HG03025 (cell line): ENCODE measurements at regions not wholly inside any gene's neighbourhood (a gene's known extent, or its start where the extent isn't known, plus 50 kb on each side); places are given as distances from the start of the nearest gene placed in this dataset.
"Not testable (repeated sequence)": the region's sequence is repeated elsewhere in the genome, so short reads cannot be mapped to it uniquely, and the experiment has no call there.

Source experiments
- ATAC-seq: cut with Tn5 transposase; IDR thresholded peaks from one replicate; pipeline ENCODE4 v1.9.1; 2021; ENCODE audit warnings: mild to moderate bottlenecking, moderate library complexity; ENCODE audit not compliant: unreplicated experiment, low FRiP score

- no peak for ATAC-seq
Measured at GRCh38 chr4:106869551-106869950, 166.6 kb downstream of the DKK2 start.

GRCh38 chr4:106868381-106869035, 167.6 kb downstream of the DKK2 start:
- no peak for ATAC-seq

DNA sequence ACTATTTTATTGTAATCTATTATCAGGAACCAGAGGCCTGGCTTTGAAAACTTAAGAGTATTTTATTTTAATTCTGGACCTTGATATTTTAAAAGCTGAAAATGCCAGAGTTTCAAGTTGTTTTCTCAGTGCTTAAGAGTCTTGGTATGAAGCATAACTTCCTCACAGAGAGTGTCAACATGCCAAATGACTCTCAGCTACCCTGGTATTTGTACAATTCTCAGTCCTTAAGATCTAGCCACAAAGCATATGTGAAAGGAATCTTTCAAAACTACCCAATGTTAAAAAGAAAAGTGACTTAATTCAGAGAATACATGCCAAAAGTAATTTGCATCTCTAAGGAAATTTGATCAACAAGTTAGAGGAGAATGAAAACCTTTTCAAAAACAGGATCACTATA, 171.9 kb downstream of the DKK2 start:
- no peak for ATAC-seq

DNA sequence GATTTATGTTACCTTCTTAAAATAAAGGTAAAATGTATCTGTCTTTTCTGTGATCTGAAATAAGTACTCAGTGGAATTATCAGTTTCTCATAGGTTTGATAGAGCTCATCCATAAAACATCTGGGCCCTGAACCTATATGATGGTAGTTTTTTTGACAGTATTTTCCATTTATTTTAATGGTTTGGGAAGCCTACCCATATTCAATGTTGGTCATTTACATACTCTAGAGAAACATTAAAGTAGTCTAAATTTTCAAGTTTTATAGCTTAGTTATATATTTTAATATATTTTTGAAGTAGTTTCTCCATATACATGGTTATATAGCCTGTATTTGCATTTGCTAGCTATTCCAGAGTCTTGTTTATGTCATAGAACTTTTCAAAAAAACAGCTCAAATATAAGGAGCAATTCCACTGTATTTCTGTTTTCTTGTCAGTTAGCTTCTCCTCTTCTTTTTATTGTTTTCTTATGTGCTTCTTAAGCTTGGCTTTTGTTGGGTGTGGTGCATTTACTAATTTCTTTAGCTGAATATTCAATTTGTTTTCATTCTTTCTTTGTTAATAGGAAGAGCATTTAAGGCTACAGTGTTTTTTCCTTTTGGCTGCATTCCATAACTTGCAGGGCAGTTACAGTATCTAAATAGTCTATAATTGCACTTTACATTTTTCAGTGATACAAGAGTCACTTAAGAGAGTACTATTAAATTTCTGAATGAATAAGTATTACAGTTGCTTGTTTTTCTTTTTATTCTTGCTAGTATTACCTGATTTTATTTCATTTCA, 181.4 kb downstream of the DKK2 start:
- ATAC-seq, result no peak

DNA sequence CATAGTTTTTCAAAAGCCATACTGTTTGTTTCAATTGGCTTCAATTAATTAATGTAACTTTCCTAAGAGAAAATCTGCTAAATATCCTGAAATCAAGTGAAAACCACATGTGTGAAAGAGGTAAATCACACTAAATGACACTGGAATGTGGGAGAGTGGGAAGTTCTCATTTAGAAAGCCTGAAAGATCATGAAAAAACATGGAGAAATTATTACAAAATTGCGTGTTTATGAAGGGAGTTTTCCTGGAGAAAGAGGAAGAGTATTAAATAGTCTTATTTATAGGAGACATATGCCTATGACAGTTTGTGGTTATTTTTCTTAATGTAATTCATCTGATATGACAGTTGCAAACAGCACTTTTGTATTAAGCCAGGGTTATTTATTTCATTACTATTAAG, 183.7 kb downstream of the DKK2 start:
- ATAC-seq, result no peak

- ATAC-seq, result no peak
Measured at GRCh38 chr4:106851726-106852125, 184.4 kb downstream of the DKK2 start.

DNA sequence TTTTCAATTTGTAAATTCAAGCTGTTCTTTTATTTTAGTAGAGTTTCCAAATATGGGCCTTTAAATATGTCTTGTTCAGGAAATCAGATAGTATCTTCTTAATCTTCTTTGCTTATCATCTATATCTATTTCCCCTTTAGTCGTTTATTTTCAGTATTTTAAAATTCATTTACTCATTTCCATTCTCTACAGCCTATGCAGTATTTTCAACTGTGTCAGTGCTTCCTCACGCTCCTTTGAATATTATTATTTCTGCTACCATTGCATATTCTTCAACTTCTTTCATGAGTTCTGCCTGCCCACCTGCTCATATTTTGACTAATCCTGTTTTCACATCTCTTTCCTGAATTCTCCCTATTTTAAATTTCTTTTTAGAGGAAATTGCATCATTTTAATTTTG, 185.4 kb downstream of the DKK2 start:
- no peak for ATAC-seq

GRCh38 chr4:106835919-106836318, 200.2 kb downstream of the DKK2 start:
- no peak for ATAC-seq

- peak; percentile 71 for ATAC-seq
Measured at GRCh38 chr4:106830879-106831278, 205.2 kb downstream of the DKK2 start.

GRCh38 chr4:106818764-106819163, 217.3 kb downstream of the DKK2 start:
- no peak for ATAC-seq

GRCh38 chr4:106816496-106816895, 219.6 kb downstream of the DKK2 start:
- ATAC-seq, result no peak

DNA sequence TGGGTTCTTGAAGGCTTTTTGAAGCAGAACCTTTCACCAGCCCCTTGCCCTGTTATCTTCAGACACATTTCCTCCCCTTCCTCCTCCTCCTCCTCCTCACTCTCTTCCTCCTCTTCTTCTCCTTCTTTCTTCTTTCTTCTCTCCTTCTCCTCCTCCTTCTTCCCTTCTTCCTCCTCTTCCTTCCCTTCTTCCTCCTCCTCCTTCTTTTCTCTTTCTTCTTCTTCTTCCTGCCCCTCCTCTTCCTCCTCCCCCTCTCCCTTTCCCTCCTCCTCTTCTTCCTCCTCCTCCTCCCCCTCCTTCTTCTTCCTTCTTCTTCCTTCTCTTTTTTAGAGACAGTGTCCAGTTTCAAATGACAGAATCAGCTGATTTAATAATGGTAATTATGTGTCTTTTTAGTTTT, 226.0 kb downstream of the DKK2 start:
- ATAC-seq, result no peak

- ATAC-seq, result no peak
Measured at GRCh38 chr4:106809076-106809475, 227.0 kb downstream of the DKK2 start.

GRCh38 chr4:106806158-106806797, 229.8 kb downstream of the DKK2 start:
- no peak for ATAC-seq

- no peak for ATAC-seq
Measured at GRCh38 chr4:106803083-106803482, 233.0 kb downstream of the DKK2 start.

GRCh38 chr4:106801386-106801785, 234.7 kb downstream of the DKK2 start:
- no peak for ATAC-seq

DNA sequence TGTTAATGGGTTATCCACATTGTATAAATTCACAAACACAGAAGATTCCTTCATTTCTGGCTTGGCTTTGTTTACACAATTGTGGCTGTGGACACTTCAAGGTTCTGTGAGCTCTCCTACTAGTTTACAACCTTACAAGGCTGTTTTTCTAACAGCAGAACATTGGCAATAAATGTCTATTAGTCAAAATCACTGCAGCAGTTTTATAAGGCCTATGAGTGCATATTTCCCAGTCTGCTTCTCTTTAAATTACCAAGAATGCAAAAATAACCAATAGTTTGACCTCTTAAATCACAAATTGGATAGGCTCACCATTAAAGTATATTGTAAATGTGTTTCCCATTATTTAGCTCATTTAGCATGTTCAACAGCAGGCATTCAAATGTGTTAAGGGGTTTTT, 239.2 kb downstream of the DKK2 start:
- ATAC-seq, result no peak

- no peak for ATAC-seq
Measured at GRCh38 chr4:106795326-106795725, 240.8 kb downstream of the DKK2 start.

- no peak for ATAC-seq
Measured at GRCh38 chr4:106793933-106794332, 242.2 kb downstream of the DKK2 start.

DNA sequence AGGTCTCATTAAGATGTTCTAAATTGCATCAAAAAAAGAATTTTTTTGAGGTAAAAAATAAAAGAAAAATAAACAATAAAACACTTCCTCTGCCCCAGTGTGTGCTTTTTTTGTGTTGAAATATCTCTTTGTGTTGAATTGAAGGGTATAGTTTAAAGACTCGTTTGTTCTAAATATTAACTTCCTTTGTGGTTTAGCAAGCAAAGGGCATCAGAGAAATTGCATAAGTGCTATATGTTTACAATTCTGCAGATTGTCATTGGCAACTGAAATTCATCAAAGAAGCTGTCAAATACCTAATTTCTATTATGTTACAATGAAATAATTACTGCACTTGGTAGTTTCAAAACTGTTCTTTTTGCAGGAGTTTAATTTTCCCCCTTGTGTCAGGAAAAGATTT, 260.5 kb downstream of the DKK2 start:
- no peak for ATAC-seq

DNA sequence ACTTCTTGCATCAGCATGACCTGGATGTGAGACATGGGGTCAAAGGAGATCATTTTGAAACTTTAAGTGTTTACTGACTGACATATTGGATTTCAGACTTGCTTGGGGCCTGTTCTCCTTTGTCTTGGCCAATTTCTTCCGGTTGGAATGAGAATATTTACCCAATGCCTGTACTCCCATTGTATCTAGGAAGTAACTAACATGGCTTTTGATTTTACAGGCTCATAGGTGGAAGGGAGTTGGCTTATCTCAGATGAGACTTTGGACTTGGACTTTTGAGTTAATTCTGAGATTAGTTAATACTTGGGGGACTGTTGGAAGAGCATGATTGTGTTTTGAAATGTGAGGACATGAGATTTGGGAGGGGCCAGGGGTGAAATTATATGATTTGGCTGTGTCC, 262.1 kb downstream of the DKK2 start:
- not testable (repeated sequence) for ATAC-seq
